ENCODE measurements at regions not wholly inside any gene's neighbourhood (a gene's known extent, or its start where the extent isn't known, plus 50 kb on each side); places are given as distances from the start of the nearest gene placed in this dataset.
"Not testable (repeated sequence)": the region's sequence is repeated elsewhere in the genome, so short reads cannot be mapped to it uniquely, and the experiment has no call there.

- H3K4me3 ChIP-seq (ENCODE audit: low read length) = no peak overlapping the region
- DNase-seq (ENCODE audit: low read depth) = no peak
- no peak for TF ChIP-seq CTCF (conservative IDR thresholded peaks at IDR 0.05; ENCODE audit: low read depth, low read length)
Observed at GRCh38 chrX:18034945-18035344, 173.8 kb upstream of the RAI2 start.

DNA sequence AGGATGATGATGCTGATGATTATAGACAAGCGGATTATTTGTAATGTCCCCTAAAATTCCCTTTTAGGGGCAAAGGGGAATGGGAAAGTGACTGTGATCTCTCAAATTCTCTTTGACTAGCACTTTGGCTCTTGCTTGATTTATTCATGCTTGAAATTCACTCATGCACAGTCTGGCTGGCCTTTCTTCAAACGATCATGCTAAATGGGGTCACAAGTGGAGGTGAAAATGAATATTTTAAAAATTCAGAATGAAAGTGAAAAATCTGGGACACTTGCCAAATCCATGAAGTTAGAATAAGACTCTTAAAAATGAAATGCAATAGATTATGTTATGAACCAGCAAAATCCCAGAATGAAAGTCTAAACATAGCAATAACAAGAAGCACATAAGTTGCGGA, 173.4 kb upstream of the RAI2 start:
- no peak for TF ChIP-seq CTCF (conservative IDR thresholded peaks at IDR 0.05; ENCODE audit: low read depth, low read length)
- no peak overlapping the region for H3K4me3 ChIP-seq (ENCODE audit: low read length)
- DNase-seq (ENCODE audit: low read depth) = no peak

DNA sequence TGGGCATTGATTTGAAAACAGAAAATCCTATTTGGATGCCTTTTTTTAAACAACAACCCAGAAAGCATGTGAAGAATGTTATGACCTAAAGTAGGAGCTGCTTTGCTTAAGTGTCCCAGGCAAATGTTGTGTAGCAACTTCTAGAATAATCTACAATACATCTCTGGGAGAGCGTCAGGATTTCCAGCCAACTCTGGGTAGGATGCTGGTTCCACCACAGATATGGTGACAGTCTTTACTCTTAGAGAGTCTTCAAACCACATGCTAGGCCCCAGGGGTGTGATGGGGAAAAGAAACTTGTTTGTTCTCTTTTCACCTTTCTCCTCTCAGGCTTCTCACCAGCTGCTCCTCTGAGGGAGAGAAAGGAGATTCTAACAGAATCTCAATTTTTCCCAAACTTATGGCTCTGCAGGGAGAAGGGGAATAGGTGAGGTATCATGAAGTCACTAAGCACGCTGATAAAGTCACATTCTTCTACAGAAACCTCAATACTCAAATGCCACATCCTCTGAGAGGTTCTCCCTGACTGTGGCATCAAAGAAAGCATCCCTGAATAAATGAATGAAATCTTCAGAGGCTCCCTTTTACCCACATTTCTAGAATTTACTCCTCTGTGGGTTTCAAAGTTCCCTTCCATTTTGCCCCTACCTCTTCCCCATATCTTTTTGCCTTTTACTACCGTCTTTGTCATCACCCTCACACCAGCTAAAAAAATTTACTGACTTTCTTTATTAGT, 171.6 kb upstream of the RAI2 start:
- TF ChIP-seq CTCF (conservative IDR thresholded peaks at IDR 0.05; ENCODE audit: low read depth, low read length) = no peak
- no peak overlapping the region for H3K4me3 ChIP-seq (ENCODE audit: low read length)
- no peak for DNase-seq (ENCODE audit: low read depth)

- TF ChIP-seq CTCF (conservative IDR thresholded peaks at IDR 0.05; ENCODE audit: low read depth, low read length) = no peak
- H3K4me3 ChIP-seq (ENCODE audit: low read length) = no peak overlapping the region
- no peak for DNase-seq (ENCODE audit: low read depth)
Observed at GRCh38 chrX:18031726-18032375, 170.8 kb upstream of the RAI2 start.

- DNase-seq (ENCODE audit: low read depth); H3K4me3 ChIP-seq (ENCODE audit: low read length): not testable (repeated sequence)
Observed at GRCh38 chrX:18030656-18031055, 169.6 kb upstream of the RAI2 start.

GRCh38 chrX:18026166-18026565, 165.1 kb upstream of the RAI2 start:
- DNase-seq (ENCODE audit: low read depth) = no peak
- H3K4me3 ChIP-seq (ENCODE audit: low read length) = no peak overlapping the region
- no peak for TF ChIP-seq CTCF (conservative IDR thresholded peaks at IDR 0.05; ENCODE audit: low read depth, low read length)

DNA sequence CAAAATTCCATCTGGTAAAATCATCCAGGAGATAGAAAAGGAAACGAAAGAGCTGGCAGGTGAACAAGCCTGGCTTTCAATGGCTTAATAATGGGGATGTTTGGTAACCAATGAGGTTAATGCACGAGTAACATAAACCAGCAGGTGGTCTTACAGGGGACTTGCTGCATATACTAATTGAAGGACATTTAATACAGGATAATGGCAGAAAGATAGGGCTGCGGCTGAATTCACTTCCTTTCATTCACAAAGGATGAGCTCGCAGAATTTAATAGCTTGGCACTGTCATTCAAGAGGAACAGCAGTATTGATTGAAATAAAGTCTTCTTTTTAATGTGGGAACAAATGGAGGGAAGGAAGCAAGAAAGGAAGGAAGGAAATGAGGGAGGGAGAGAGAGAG, 156.3 kb upstream of the RAI2 start:
- no peak for DNase-seq (ENCODE audit: low read depth)
- TF ChIP-seq CTCF (conservative IDR thresholded peaks at IDR 0.05; ENCODE audit: low read depth, low read length) = no peak
- H3K4me3 ChIP-seq (ENCODE audit: low read length) = no peak overlapping the region
